DND-41 (cell line): ENCODE measurements at regions not wholly inside any gene's neighbourhood (a gene's known extent, or its start where the extent isn't known, plus 50 kb on each side); places are given as distances from the start of the nearest gene placed in this dataset.

Experiments used
- EZH2 ChIP-seq: IDR thresholded peaks from 3 replicates; pipeline ENCODE4 v1.6.1; 2012; ENCODE audit warnings: borderline replicate concordance, low read depth, mild to moderate bottlenecking, moderate library complexity, low read length, inconsistent platforms; ENCODE audit not compliant: severe bottlenecking
- TF ChIP-seq, protein P1 (sequence below): IDR thresholded peaks from 2 replicates; pipeline ENCODE4 v1.5.1; 2012; ENCODE audit warnings: borderline replicate concordance, low read length, moderate library complexity, mild to moderate bottlenecking; ENCODE audit not compliant: poor library complexity, severe bottlenecking; ENCODE audit errors: extremely low read depth

DNA sequence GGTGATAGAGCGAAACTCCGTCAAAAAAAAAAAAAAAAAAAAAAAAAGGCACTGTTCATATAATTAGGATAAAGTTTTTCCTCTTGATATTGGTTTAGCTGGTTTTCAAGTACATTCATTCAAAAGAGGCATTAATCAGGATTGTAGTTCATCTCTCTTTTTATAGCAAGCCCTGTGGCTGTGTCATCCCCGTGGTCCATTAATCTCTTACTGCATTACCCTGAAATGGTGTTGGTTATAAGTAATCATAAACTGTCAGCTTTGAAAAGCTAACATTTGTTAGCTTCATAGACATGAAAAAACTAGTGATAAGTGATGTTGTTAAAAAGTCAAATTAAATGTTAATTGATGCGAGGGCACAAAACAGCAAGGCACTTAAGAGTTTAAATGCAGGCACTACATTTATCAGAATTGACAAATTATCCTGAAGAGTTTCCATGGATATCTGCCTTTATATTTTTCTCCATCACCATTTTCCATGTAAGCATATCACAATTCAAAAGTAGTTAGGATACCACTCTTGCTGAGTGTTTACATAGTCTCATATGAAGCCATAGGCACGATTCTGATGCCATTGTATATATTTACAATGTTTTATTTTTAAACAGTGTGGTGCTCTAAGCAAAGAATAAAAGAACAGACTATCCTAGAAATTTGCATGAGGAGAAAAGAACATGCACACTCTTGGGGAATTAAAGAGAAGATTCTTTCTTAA, 193.1 kb downstream of the OTOL1 start:
- TF ChIP-seq EZH2 = no peak
- TF ChIP-seq, protein P1, sequence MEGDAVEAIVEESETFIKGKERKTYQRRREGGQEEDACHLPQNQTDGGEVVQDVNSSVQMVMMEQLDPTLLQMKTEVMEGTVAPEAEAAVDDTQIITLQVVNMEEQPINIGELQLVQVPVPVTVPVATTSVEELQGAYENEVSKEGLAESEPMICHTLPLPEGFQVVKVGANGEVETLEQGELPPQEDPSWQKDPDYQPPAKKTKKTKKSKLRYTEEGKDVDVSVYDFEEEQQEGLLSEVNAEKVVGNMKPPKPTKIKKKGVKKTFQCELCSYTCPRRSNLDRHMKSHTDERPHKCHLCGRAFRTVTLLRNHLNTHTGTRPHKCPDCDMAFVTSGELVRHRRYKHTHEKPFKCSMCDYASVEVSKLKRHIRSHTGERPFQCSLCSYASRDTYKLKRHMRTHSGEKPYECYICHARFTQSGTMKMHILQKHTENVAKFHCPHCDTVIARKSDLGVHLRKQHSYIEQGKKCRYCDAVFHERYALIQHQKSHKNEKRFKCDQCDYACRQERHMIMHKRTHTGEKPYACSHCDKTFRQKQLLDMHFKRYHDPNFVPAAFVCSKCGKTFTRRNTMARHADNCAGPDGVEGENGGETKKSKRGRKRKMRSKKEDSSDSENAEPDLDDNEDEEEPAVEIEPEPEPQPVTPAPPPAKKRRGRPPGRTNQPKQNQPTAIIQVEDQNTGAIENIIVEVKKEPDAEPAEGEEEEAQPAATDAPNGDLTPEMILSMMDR = no peak
